ENCODE measurements at regions not wholly inside any gene's neighbourhood (a gene's known extent, or its start where the extent isn't known, plus 50 kb on each side); places are given as distances from the start of the nearest gene placed in this dataset.
"Not testable (repeated sequence)": the region's sequence is repeated elsewhere in the genome, so short reads cannot be mapped to it uniquely, and the experiment has no call there.

GRCh38 chr17:72466199-72466598 lies 345.4 kb downstream of the SOX9 start:
- H3K36me3 Mint-ChIP-seq = no peaks in the 10 kb centered on the region
- no peak overlapping the region for H3K4me3 Mint-ChIP-seq
- H3K27me3 Mint-ChIP-seq = peaks cover 4% of the 10 kb centered on the region
- POLR2A ChIA-PET = no interaction called here
- no peak for ATAC-seq (ENCODE audit: low read depth)
- no peaks in the 10 kb centered on the region for H3K4me1 Mint-ChIP-seq
- no peaks in the 10 kb centered on the region for H3K9me3 Mint-ChIP-seq
- DNase-seq = no peak
- H3K27ac Mint-ChIP-seq = no peak overlapping the region

- Mint-ChIP-seq H3K4me1 (no peaks in the 10 kb centered on the region), H3K27ac (no peak overlapping the region), H3K4me3 (no peak overlapping the region), H3K36me3 (no peaks in the 10 kb centered on the region), H3K27me3 (peaks cover 2% of the 10 kb centered on the region), H3K9me3 (no peaks in the 10 kb centered on the region)
- DNase-seq = no peak
- POLR2A ChIA-PET = no interaction called here
- no peak for ATAC-seq (ENCODE audit: low read depth)
Measured at GRCh38 chr17:72466606-72467005, 345.8 kb downstream of the SOX9 start.

- Mint-ChIP-seq H3K36me3 (no peaks in the 10 kb centered on the region), H3K9me3 (no peaks in the 10 kb centered on the region), H3K4me1 (no peaks in the 10 kb centered on the region), H3K27ac (no peak overlapping the region), H3K27me3 (peaks cover 7% of the 10 kb centered on the region), H3K4me3 (no peak overlapping the region)
- DNase-seq (no peak), ATAC-seq (ENCODE audit: low read depth) (no peak)
- POLR2A ChIA-PET = no interaction called here
Measured at GRCh38 chr17:72467841-72468653, 347.2 kb downstream of the SOX9 start.

GRCh38 chr17:72468841-72469240 lies 348.0 kb downstream of the SOX9 start:
- POLR2A ChIA-PET = no interaction called here
- no peak overlapping the region for H3K27ac Mint-ChIP-seq
- H3K9me3 Mint-ChIP-seq = no peaks in the 10 kb centered on the region
- no peak for ATAC-seq (ENCODE audit: low read depth)
- H3K27me3 Mint-ChIP-seq = peaks cover 7% of the 10 kb centered on the region
- H3K36me3 Mint-ChIP-seq = no peaks in the 10 kb centered on the region
- H3K4me1 Mint-ChIP-seq = no peaks in the 10 kb centered on the region
- no peak for DNase-seq
- H3K4me3 Mint-ChIP-seq = no peak overlapping the region

GRCh38 chr17:72470121-72470705 lies 349.4 kb downstream of the SOX9 start:
- Mint-ChIP-seq H3K36me3 (no peaks in the 10 kb centered on the region), H3K9me3 (peaks cover 2% of the 10 kb centered on the region), H3K4me3 (no peak overlapping the region), H3K4me1 (no peaks in the 10 kb centered on the region), H3K27ac (no peak overlapping the region), H3K27me3 (peaks cover 6% of the 10 kb centered on the region)
- no peak for ATAC-seq (ENCODE audit: low read depth)
- DNase-seq = no peak
- POLR2A ChIA-PET = no interaction called here

GRCh38 chr17:72470734-72471133 lies 349.9 kb downstream of the SOX9 start:
- H3K27me3 Mint-ChIP-seq = peaks cover 5% of the 10 kb centered on the region
- H3K36me3 Mint-ChIP-seq = no peaks in the 10 kb centered on the region
- no peaks in the 10 kb centered on the region for H3K4me1 Mint-ChIP-seq
- H3K27ac Mint-ChIP-seq = no peak overlapping the region
- DNase-seq (no peak), ATAC-seq (ENCODE audit: low read depth) (no peak)
- peaks cover 2% of the 10 kb centered on the region for H3K9me3 Mint-ChIP-seq
- no peak overlapping the region for H3K4me3 Mint-ChIP-seq
- POLR2A ChIA-PET = no interaction called here

GRCh38 chr17:72471296-72471695 lies 350.5 kb downstream of the SOX9 start:
- DNase-seq = no peak
- ATAC-seq (ENCODE audit: low read depth) = no peak
- Mint-ChIP-seq H3K4me3 (no peak overlapping the region), H3K4me1 (no peaks in the 10 kb centered on the region), H3K36me3 (no peaks in the 10 kb centered on the region), H3K9me3 (peaks cover 2% of the 10 kb centered on the region), H3K27ac (no peak overlapping the region), H3K27me3 (peaks cover 5% of the 10 kb centered on the region)
- POLR2A ChIA-PET = no interaction called here

- Mint-ChIP-seq H3K36me3 (no peaks in the 10 kb centered on the region), H3K4me3 (no peak overlapping the region), H3K9me3 (peaks cover 2% of the 10 kb centered on the region), H3K27ac (no peak overlapping the region), H3K4me1 (no peaks in the 10 kb centered on the region), H3K27me3 (peaks cover 5% of the 10 kb centered on the region)
- DNase-seq (no peak), ATAC-seq (ENCODE audit: low read depth) (no peak)
- POLR2A ChIA-PET = no interaction called here
Measured at GRCh38 chr17:72472106-72472505, 351.3 kb downstream of the SOX9 start.

- H3K9me3 Mint-ChIP-seq; H3K36me3 Mint-ChIP-seq; POLR2A ChIA-PET; H3K4me3 Mint-ChIP-seq; H3K27me3 Mint-ChIP-seq; ATAC-seq (ENCODE audit: low read depth); H3K27ac Mint-ChIP-seq; H3K4me1 Mint-ChIP-seq; DNase-seq: not testable (repeated sequence)
Measured at GRCh38 chr17:72472853-72473390, 352.1 kb downstream of the SOX9 start.

GRCh38 chr17:72474243-72474642 lies 353.4 kb downstream of the SOX9 start:
- no peaks in the 10 kb centered on the region for H3K36me3 Mint-ChIP-seq
- no peak overlapping the region for H3K4me3 Mint-ChIP-seq
- no peak for ATAC-seq (ENCODE audit: low read depth)
- no peak for DNase-seq
- POLR2A ChIA-PET = no interaction called here
- H3K4me1 Mint-ChIP-seq = no peaks in the 10 kb centered on the region
- H3K9me3 Mint-ChIP-seq = peaks cover 2% of the 10 kb centered on the region
- peaks cover 5% of the 10 kb centered on the region for H3K27me3 Mint-ChIP-seq
- H3K27ac Mint-ChIP-seq = no peak overlapping the region

- ATAC-seq (ENCODE audit: low read depth) = no peak
- no peak overlapping the region for H3K27ac Mint-ChIP-seq
- no peaks in the 10 kb centered on the region for H3K36me3 Mint-ChIP-seq
- H3K27me3 Mint-ChIP-seq = peaks cover 5% of the 10 kb centered on the region
- POLR2A ChIA-PET = no interaction called here
- no peak for DNase-seq
- no peaks in the 10 kb centered on the region for H3K4me1 Mint-ChIP-seq
- peaks cover 2% of the 10 kb centered on the region for H3K9me3 Mint-ChIP-seq
- H3K4me3 Mint-ChIP-seq = no peak overlapping the region
Measured at GRCh38 chr17:72474719-72475477, 354.1 kb downstream of the SOX9 start.

GRCh38 chr17:72476134-72476533 lies 355.3 kb downstream of the SOX9 start:
- Mint-ChIP-seq H3K4me3 (no peak overlapping the region), H3K27ac (no peak overlapping the region), H3K9me3 (peaks cover 2% of the 10 kb centered on the region), H3K27me3 (peaks cover 5% of the 10 kb centered on the region), H3K36me3 (no peaks in the 10 kb centered on the region), H3K4me1 (no peaks in the 10 kb centered on the region)
- ATAC-seq (ENCODE audit: low read depth) = no peak
- POLR2A ChIA-PET = no interaction called here
- no peak for DNase-seq

GRCh38 chr17:72476575-72476986 lies 355.8 kb downstream of the SOX9 start:
- ATAC-seq (ENCODE audit: low read depth) = no peak
- Mint-ChIP-seq H3K27ac (no peak overlapping the region), H3K36me3 (no peaks in the 10 kb centered on the region), H3K27me3 (peaks cover 7% of the 10 kb centered on the region), H3K4me3 (no peak overlapping the region), H3K4me1 (no peaks in the 10 kb centered on the region), H3K9me3 (peaks cover 2% of the 10 kb centered on the region)
- DNase-seq = no peak
- POLR2A ChIA-PET = no interaction called here

- H3K36me3 Mint-ChIP-seq = no peaks in the 10 kb centered on the region
- POLR2A ChIA-PET = no interaction called here
- DNase-seq = no peak
- H3K27me3 Mint-ChIP-seq = peaks cover 2% of the 10 kb centered on the region
- no peak overlapping the region for H3K27ac Mint-ChIP-seq
- peaks cover 2% of the 10 kb centered on the region for H3K9me3 Mint-ChIP-seq
- no peaks in the 10 kb centered on the region for H3K4me1 Mint-ChIP-seq
- no peak overlapping the region for H3K4me3 Mint-ChIP-seq
- no peak for ATAC-seq (ENCODE audit: low read depth)
Measured at GRCh38 chr17:72477491-72477890, 356.7 kb downstream of the SOX9 start.
